ENCODE measurements at regions not wholly inside any gene's neighbourhood (a gene's known extent, or its start where the extent isn't known, plus 50 kb on each side); places are given as distances from the start of the nearest gene placed in this dataset.
A peak's percentile ranks its signal among the peaks of the same experiment; 100 is the strongest.

DNA sequence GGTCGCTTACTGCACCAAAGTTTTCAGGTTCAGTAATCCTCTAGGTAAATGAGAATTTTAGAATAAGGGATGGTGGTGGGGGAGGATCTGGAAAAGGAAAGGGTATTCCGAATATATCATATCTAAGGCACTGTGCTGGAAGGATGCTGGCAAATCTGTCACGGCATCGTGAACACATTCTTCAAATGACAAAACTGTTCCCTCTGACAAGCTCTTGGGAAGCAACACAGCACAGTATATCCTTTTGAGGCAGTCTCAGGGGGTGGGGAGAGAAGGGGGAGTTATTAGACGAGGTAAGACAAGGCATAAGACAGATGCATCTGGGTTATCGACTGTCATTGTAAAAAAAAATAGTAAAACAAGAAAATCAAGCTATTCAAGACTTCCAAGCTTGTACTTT lies 289.6 kb upstream of the LRRN1 start:
- no peaks in the 10 kb centered on the region for H3K4me1 ChIP-seq (ENCODE audit: control insufficient read depth, insufficient read depth, low read length)
- no peaks in the 10 kb centered on the region for H3K27me3 ChIP-seq (ENCODE audit: control insufficient read depth, insufficient read depth, low read length)
- peak in 2 of 6 donors; percentile 19 to 44 for DNase-seq (ENCODE audit: low read depth in 4 of 6, low spot score in 6 of 6)
- 75% methylated on average over 2 of the region's 6 CpGs for WGBS (ENCODE audit: insufficient coverage)
- H3K27ac ChIP-seq (ENCODE audit: low read depth, low read length): no peak overlapping the region
- H3K4me3 ChIP-seq (ENCODE audit: low read depth, low read length): no peak overlapping the region
- no peaks in the 10 kb centered on the region for H3K9me3 ChIP-seq (ENCODE audit: control insufficient read depth, insufficient read depth, low read length)
- H3K36me3 ChIP-seq (ENCODE audit: control insufficient read depth, insufficient read depth, low read length): no peaks in the 10 kb centered on the region

DNA sequence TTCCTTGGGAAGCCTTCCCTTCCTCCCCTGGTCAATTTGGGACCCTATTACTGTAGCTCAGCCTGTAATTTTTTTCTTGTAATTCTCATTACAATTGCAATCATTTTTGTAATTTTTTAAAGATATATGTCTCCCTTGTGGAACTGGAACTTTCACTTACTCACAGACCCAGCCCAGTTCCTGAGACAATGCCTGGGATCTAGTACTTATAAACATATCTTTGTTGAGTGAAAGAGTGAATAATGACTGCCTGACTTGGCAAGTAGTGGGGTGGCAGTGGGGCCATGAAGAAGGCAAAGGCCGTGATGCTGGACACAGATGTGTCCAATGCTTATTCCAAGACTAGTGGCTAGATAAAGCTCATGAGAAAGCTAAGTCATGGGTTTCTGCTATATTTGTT lies 294.5 kb upstream of the LRRN1 start:
- Histone ChIP-seq H3K4me1 (ENCODE audit: control insufficient read depth, insufficient read depth, low read length) (no peaks in the 10 kb centered on the region), H3K36me3 (ENCODE audit: control insufficient read depth, insufficient read depth, low read length) (no peaks in the 10 kb centered on the region), H3K9me3 (ENCODE audit: control insufficient read depth, insufficient read depth, low read length) (no peaks in the 10 kb centered on the region), H3K27me3 (ENCODE audit: control insufficient read depth, insufficient read depth, low read length) (no peaks in the 10 kb centered on the region), H3K27ac (ENCODE audit: low read depth, low read length) (no peak overlapping the region), H3K4me3 (ENCODE audit: low read depth, low read length) (no peak overlapping the region)
- no peak for DNase-seq (ENCODE audit: low read depth in 4 of 6, low spot score in 6 of 6)
- WGBS (ENCODE audit: insufficient coverage): 91% methylated on average over 1 of the region's 1 CpG

DNA sequence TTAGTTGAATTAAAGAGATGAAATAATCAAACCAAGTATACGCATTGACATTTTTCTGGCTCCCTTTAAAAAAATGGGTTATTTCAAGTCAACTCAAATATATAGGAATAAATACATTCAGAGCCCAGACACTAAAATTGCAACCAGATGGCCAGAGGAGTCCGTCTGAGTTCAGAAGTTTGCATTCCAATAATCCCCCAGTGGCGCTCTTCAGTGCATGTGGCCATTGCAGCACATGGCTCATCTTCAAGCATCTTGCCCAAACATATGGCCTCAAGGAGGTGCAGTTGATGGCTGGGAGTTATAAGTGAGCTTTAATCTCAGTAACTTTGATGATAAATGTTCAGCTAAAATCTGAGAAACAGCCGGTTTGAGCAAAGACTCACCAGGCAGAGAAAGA lies 295.8 kb upstream of the LRRN1 start:
- Histone ChIP-seq H3K27me3 (ENCODE audit: control insufficient read depth, insufficient read depth, low read length) (no peaks in the 10 kb centered on the region), H3K9me3 (ENCODE audit: control insufficient read depth, insufficient read depth, low read length) (no peaks in the 10 kb centered on the region), H3K4me1 (ENCODE audit: control insufficient read depth, insufficient read depth, low read length) (no peaks in the 10 kb centered on the region), H3K27ac (ENCODE audit: low read depth, low read length) (no peak overlapping the region), H3K4me3 (ENCODE audit: low read depth, low read length) (no peak overlapping the region), H3K36me3 (ENCODE audit: control insufficient read depth, insufficient read depth, low read length) (no peaks in the 10 kb centered on the region)
- no CpG with 5 or more reads among the region's 4 CpGs for WGBS (ENCODE audit: insufficient coverage)
- peak in 1 of 6 donors; percentile 58 for DNase-seq (ENCODE audit: low read depth in 4 of 6, low spot score in 6 of 6)

DNA sequence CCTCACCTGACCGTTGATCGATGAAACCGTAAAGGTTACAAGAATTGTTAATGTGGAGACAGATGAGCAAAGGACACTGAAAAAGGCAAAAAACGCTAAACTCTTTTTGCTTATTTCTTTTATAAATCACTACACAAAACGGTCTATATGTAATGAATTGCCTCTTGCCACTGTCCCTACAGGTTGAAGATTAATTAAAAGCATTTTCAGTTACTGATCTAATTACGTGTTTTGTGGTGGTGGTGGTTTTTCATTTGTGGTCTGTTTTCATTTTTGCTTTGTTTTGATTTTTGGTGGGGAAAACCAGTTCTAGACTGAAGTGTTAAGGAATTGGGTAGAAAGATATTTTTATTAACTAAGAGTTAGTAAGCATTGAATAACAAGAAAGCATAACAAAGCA lies 299.2 kb upstream of the LRRN1 start:
- no peaks in the 10 kb centered on the region for H3K36me3 ChIP-seq (ENCODE audit: control insufficient read depth, insufficient read depth, low read length)
- H3K9me3 ChIP-seq (ENCODE audit: control insufficient read depth, insufficient read depth, low read length): no peaks in the 10 kb centered on the region
- no peak overlapping the region for H3K27ac ChIP-seq (ENCODE audit: low read depth, low read length)
- H3K4me3 ChIP-seq (ENCODE audit: low read depth, low read length): no peak overlapping the region
- WGBS (ENCODE audit: insufficient coverage): 96% methylated on average over 3 of the region's 6 CpGs
- no peak for DNase-seq (ENCODE audit: low read depth in 4 of 6, low spot score in 6 of 6)
- H3K4me1 ChIP-seq (ENCODE audit: control insufficient read depth, insufficient read depth, low read length): no peaks in the 10 kb centered on the region
- H3K27me3 ChIP-seq (ENCODE audit: control insufficient read depth, insufficient read depth, low read length): no peaks in the 10 kb centered on the region

DNA sequence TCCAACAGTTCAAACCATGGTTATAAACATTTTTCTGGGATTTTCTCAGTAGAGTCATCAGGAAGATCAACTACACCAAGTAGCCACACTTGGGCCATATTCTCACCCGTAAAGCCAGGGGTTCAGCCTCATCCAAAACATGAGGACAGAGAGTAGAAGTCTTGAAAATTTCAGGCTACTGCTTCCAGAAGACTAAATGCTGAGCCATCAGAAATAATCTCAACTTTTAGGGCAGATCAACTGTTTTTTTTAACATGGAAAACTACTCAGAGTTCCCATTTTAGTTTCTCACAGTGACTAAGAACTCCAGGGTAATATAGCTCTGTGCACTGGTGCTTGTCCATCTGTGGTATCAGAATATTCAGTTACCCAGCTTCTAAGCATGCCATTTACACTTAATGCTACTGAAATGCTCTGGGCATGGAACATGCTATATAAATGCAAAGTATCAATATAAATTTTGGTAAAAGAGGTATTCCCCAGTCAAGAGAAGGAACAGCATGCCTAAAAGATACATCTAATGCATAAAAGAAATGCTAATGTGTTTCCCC lies 300.1 kb upstream of the LRRN1 start:
- Histone ChIP-seq H3K27ac (ENCODE audit: low read depth, low read length) (no peak overlapping the region), H3K4me1 (ENCODE audit: control insufficient read depth, insufficient read depth, low read length) (no peaks in the 10 kb centered on the region), H3K27me3 (ENCODE audit: control insufficient read depth, insufficient read depth, low read length) (no peaks in the 10 kb centered on the region), H3K36me3 (ENCODE audit: control insufficient read depth, insufficient read depth, low read length) (no peaks in the 10 kb centered on the region), H3K4me3 (ENCODE audit: low read depth, low read length) (no peak overlapping the region), H3K9me3 (ENCODE audit: control insufficient read depth, insufficient read depth, low read length) (no peaks in the 10 kb centered on the region)
- DNase-seq (ENCODE audit: low read depth in 4 of 6, low spot score in 6 of 6): peak in 1 of 6 donors; percentile 14
- no CpG with 5 or more reads among the region's 1 CpG for WGBS (ENCODE audit: insufficient coverage)

DNA sequence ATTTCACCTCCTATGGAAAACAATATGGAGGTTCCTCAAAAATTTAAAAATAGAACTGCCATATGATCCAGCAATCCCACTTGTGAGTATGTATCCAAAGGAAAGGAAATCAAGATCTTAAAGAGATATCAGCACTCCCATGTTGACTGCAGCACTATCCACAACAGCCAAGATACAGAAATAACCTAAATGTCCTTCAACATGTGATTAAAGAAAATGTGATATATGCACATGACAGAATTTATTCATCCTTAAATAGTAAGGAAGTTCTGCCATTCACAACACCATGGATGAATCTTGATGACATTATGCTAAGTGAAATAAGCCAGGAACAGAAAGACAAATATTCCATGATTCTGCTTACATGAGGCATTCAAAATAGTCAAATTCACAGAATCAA lies 303.6 kb upstream of the LRRN1 start:
- H3K9me3 ChIP-seq (ENCODE audit: control insufficient read depth, insufficient read depth, low read length): peaks cover 2% of the 10 kb centered on the region
- no peaks in the 10 kb centered on the region for H3K4me1 ChIP-seq (ENCODE audit: control insufficient read depth, insufficient read depth, low read length)
- no peaks in the 10 kb centered on the region for H3K36me3 ChIP-seq (ENCODE audit: control insufficient read depth, insufficient read depth, low read length)
- H3K27me3 ChIP-seq (ENCODE audit: control insufficient read depth, insufficient read depth, low read length): no peaks in the 10 kb centered on the region
- H3K27ac ChIP-seq (ENCODE audit: low read depth, low read length): no peak overlapping the region
- H3K4me3 ChIP-seq (ENCODE audit: low read depth, low read length): no peak overlapping the region
- DNase-seq (ENCODE audit: low read depth in 4 of 6, low spot score in 6 of 6): peak in 1 of 6 donors; percentile 41

DNA sequence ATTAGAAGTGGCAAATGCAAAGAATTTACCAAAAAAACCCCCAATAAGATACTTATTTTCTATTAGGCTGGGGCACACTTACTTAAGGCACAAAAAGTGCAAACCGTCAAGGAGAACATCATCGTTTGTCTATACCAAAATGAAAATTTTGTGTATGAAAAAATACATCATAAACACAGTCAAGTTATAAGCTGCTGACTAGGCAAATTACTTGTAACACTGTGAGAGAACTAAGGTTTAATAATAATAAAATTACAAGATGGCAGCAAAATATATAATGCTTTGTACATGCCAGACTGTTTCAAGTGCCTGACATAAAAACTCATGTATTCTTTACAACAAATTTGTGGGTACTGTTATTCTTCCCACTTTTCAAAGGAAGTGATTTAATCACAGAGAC lies 297.2 kb upstream of the CRBN start:
- WGBS (ENCODE audit: insufficient coverage): no CpG with 5 or more reads among the region's 2 CpGs
- Histone ChIP-seq H3K9me3 (ENCODE audit: control insufficient read depth, insufficient read depth, low read length) (no peaks in the 10 kb centered on the region), H3K27ac (ENCODE audit: low read depth, low read length) (no peak overlapping the region), H3K4me3 (ENCODE audit: low read depth, low read length) (no peak overlapping the region), H3K4me1 (ENCODE audit: control insufficient read depth, insufficient read depth, low read length) (no peaks in the 10 kb centered on the region), H3K36me3 (ENCODE audit: control insufficient read depth, insufficient read depth, low read length) (no peaks in the 10 kb centered on the region), H3K27me3 (ENCODE audit: control insufficient read depth, insufficient read depth, low read length) (no peaks in the 10 kb centered on the region)
- no peak for DNase-seq (ENCODE audit: low read depth in 4 of 6, low spot score in 6 of 6)

DNA sequence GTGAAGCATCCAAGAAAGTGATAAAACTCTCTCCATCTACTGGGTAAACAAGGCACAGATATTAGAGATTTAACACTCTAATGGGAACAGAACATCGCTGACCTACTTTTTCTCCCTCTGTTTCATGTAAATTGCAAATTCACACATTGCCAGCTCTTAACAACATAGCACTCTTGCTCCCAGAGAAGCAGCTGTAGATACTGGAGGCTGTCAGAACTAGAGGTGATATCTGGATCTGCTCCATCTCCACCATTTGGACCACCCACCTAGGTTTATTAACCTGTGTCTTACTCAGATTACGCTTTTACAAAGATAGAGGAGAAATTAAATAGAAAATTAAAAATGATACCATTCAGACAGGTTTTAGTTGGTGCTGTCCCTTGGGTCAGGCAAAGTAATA lies 289.1 kb upstream of the CRBN start:
- Histone ChIP-seq H3K4me1 (ENCODE audit: control insufficient read depth, insufficient read depth, low read length) (no peaks in the 10 kb centered on the region), H3K27ac (ENCODE audit: low read depth, low read length) (no peak overlapping the region), H3K4me3 (ENCODE audit: low read depth, low read length) (no peak overlapping the region), H3K9me3 (ENCODE audit: control insufficient read depth, insufficient read depth, low read length) (no peaks in the 10 kb centered on the region), H3K36me3 (ENCODE audit: control insufficient read depth, insufficient read depth, low read length) (no peaks in the 10 kb centered on the region), H3K27me3 (ENCODE audit: control insufficient read depth, insufficient read depth, low read length) (no peaks in the 10 kb centered on the region)
- DNase-seq (ENCODE audit: low read depth in 4 of 6, low spot score in 6 of 6): peak in 1 of 6 donors; percentile 18
- no CpG with 5 or more reads among the region's 2 CpGs for WGBS (ENCODE audit: insufficient coverage)

DNA sequence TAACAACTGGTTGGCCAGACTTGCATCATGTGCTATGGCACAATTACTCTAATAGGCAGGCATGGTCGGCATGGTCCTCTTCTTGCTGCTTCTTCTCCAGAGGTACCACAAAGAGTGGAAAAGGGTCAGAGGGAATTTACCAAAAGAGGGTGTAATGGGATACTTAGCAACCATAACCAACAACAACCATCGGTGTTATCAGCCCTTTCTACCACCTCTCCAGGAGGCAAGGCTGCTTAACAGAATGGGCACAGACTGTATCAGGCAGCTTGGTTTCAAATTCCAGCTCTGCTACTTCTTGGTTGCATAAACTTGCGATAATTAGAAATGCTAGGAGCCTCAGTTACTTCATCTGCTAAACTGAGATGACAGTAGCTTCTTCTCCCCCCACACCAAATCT lies 284.6 kb upstream of the CRBN start:
- Histone ChIP-seq H3K27me3 (ENCODE audit: control insufficient read depth, insufficient read depth, low read length) (no peaks in the 10 kb centered on the region), H3K4me1 (ENCODE audit: control insufficient read depth, insufficient read depth, low read length) (no peaks in the 10 kb centered on the region)
- WGBS (ENCODE audit: insufficient coverage): 100% methylated on average over 1 of the region's 3 CpGs

DNA sequence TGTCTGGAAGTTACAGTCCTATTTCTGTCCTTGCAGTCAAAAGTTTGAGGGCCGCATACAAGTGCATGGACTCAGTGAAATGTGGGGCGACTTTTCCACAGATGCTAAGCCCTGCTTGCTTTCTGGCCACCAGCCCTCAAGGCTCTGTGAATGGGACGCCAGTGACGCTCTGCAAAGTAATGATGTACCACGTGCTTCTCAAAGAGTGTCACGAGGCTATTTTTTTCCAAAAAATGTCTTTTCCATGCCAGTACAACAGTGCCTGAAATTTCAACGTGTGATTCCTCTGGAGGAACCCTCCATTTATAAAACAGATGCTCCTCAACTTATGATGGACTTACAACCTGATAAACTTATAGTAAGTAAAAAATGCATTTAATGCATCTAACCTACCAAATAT lies 281.8 kb upstream of the CRBN start:
- H3K4me3 ChIP-seq (ENCODE audit: low read depth, low read length): no peak overlapping the region
- WGBS (ENCODE audit: insufficient coverage): 95% methylated on average over 5 of the region's 7 CpGs
- H3K27me3 ChIP-seq (ENCODE audit: control insufficient read depth, insufficient read depth, low read length): no peaks in the 10 kb centered on the region
- DNase-seq (ENCODE audit: low read depth in 4 of 6, low spot score in 6 of 6): no peak
- no peaks in the 10 kb centered on the region for H3K4me1 ChIP-seq (ENCODE audit: control insufficient read depth, insufficient read depth, low read length)
- H3K9me3 ChIP-seq (ENCODE audit: control insufficient read depth, insufficient read depth, low read length): no peaks in the 10 kb centered on the region
- no peak overlapping the region for H3K27ac ChIP-seq (ENCODE audit: low read depth, low read length)
- no peaks in the 10 kb centered on the region for H3K36me3 ChIP-seq (ENCODE audit: control insufficient read depth, insufficient read depth, low read length)

More for the DNA sequence above, 284.6 kb upstream of the CRBN start:
- Histone ChIP-seq H3K9me3 (ENCODE audit: control insufficient read depth, insufficient read depth, low read length) (no peaks in the 10 kb centered on the region), H3K36me3 (ENCODE audit: control insufficient read depth, insufficient read depth, low read length) (no peaks in the 10 kb centered on the region), H3K4me3 (ENCODE audit: low read depth, low read length) (no peak overlapping the region), H3K27ac (ENCODE audit: low read depth, low read length) (no peak overlapping the region)
- no peak for DNase-seq (ENCODE audit: low read depth in 4 of 6, low spot score in 6 of 6)

Measured in spinal cord (tissue), 9 donors.